UCSD-AML1 (cell line): ENCODE measurements at regions not wholly inside any gene's neighbourhood (a gene's known extent, or its start where the extent isn't known, plus 50 kb on each side); places are given as distances from the start of the nearest gene placed in this dataset.
"Not testable (repeated sequence)": the region's sequence is repeated elsewhere in the genome, so short reads cannot be mapped to it uniquely, and the experiment has no call there.

Experiments used
- DNase-seq: peaks from one replicate; lab custom pipeline; 2025; ENCODE audit not compliant: unreplicated experiment; lab: John Stamatoyannopoulos, UW

- DNase-seq = no peak
These were observed 111.0 kb downstream of the FAM53A start for GRCh38 chr4:1572964-1573720.

- DNase-seq = no peak
These were observed 111.6 kb downstream of the FAM53A start for GRCh38 chr4:1572521-1572920.

GRCh38 chr4:1572010-1572385 is 112.1 kb downstream of the FAM53A start:
- no peak for DNase-seq

- no peak for DNase-seq
These were observed 112.7 kb downstream of the FAM53A start for GRCh38 chr4:1571165-1572009.

GRCh38 chr4:1570291-1571164 is 113.6 kb downstream of the FAM53A start:
- DNase-seq = no peak

- no peak for DNase-seq
These were observed 114.5 kb downstream of the FAM53A start for GRCh38 chr4:1569461-1570151.

GRCh38 chr4:1568855-1569460 is 115.2 kb downstream of the FAM53A start:
- no peak for DNase-seq

GRCh38 chr4:1567808-1568581 is 116.1 kb downstream of the FAM53A start:
- DNase-seq = no peak

GRCh38 chr4:1567519-1567807 is 116.7 kb downstream of the FAM53A start:
- DNase-seq = no peak

- DNase-seq = no peak
These were observed 117.1 kb downstream of the FAM53A start for GRCh38 chr4:1566838-1567518.

- not testable (repeated sequence) for DNase-seq
These were observed 117.7 kb downstream of the FAM53A start for GRCh38 chr4:1566301-1566837.

GRCh38 chr4:1565598-1566295 is 118.4 kb downstream of the FAM53A start:
- DNase-seq = no peak

GRCh38 chr4:1564535-1565375 is 119.4 kb downstream of the FAM53A start:
- DNase-seq = no peak

- no peak for DNase-seq
These were observed 120.2 kb downstream of the FAM53A start for GRCh38 chr4:1563768-1564485.

- no peak for DNase-seq
These were observed 120.9 kb downstream of the FAM53A start for GRCh38 chr4:1563241-1563640.

GRCh38 chr4:1562771-1563170 is 121.3 kb downstream of the FAM53A start:
- DNase-seq = no peak

GRCh38 chr4:1562371-1562770 is 121.7 kb downstream of the FAM53A start:
- no peak for DNase-seq
